ENCODE measurements at regions not wholly inside any gene's neighbourhood (a gene's known extent, or its start where the extent isn't known, plus 50 kb on each side); places are given as distances from the start of the nearest gene placed in this dataset.

GRCh38 chr1:178038372-178038771, 55.5 kb upstream of the RASAL2 start:
- Histone ChIP-seq H3K79me2 (ENCODE audit: insufficient read depth, low read length) (no peaks in the 10 kb centered on the region), H3K9me2 (ENCODE audit: insufficient read depth) (no peaks in the 10 kb centered on the region), H3K4me2 (ENCODE audit: low read length) (peak overlapping the region; percentile 86), H2AFZ (ENCODE audit: low read depth, low read length, poor library complexity, severe bottlenecking) (peak overlapping the region; percentile 72), H3K9me3 (ENCODE audit: control insufficient read depth in 1 of 2, insufficient read depth in 1 of 2, low read depth in 1 of 2, low read length in 2 of 2) (no peaks in the 10 kb centered on the region), H3K27me3 (ENCODE audit: insufficient read depth, low read length) (no peaks in the 10 kb centered on the region), H3K4me1 (ENCODE audit: control insufficient read depth in 1 of 2, insufficient read depth in 2 of 2, low read length in 2 of 2) (peaks cover 8 to 14% of the 10 kb centered on the region in 2 experiments; a peak in 3 of 4 replicates), H3K27ac (ENCODE audit: low read depth, low read length) (no peak overlapping the region), H3K9ac (ENCODE audit: low read length) (peak overlapping the region; percentile 61), H3K36me3 (ENCODE audit: control insufficient read depth in 1 of 2, insufficient read depth in 2 of 2, low read length in 2 of 2) (no peaks in the 10 kb centered on the region), H3K4me3 (replicated peaks in 1 of 2; ENCODE audit: low read depth in 1 of 2, low read length in 2 of 2) (peak overlapping the region; percentile 38 to 59), H4K20me1 (ENCODE audit: insufficient read depth) (no peaks in the 10 kb centered on the region)
- ATAC-seq (no peak), DNase-seq (ENCODE audit: low read depth, low spot score) (no peak)
- RAD21 ChIA-PET (ENCODE audit: low non-redundant PET in 1 of 2, low total read pairs in 2 of 2, uncharacterized antibody in 2 of 2, unreplicated experiment in 2 of 2), result no interaction called here
- POLR2A ChIA-PET, result interaction anchor here (0.9 kb wide), 1 partner anchor 203 kb away, joined by 4 read pairs; no protein-coding TSS in a partner anchor
- intact Hi-C loops (cut with micrococcal nuclease), result no loop called here
- CTCF ChIA-PET, result no interaction called here
- BruUV-seq (replicated peaks), result TSS peak; percentile 94
- TF ChIP-seq POLR2A (IDR thresholded peaks at IDR 0.05; ENCODE audit: borderline replicate concordance, extremely low read depth, insufficient read depth, insufficient read length) (no peak), CBX3 (IDR thresholded peaks at IDR 0.05; ENCODE audit: low read depth) (no peak), ZNF274 (IDR thresholded peaks at IDR 0.05; ENCODE audit: low read depth, low read length) (no peak), YY1 (IDR thresholded peaks at IDR 0.05; ENCODE audit: extremely low read depth, insufficient replicate concordance, low read depth, low read length) (no peak), POLR2AphosphoS5 (IDR thresholded peaks at IDR 0.05; ENCODE audit: low read depth, low read length) (no peak), ZFX (IDR thresholded peaks at IDR 0.05) (no peak), SRF (IDR thresholded peaks at IDR 0.05; ENCODE audit: low read depth) (no peak), EZH2 (IDR thresholded peaks at IDR 0.05) (no peak), SIN3A (IDR thresholded peaks at IDR 0.05; ENCODE audit: low read depth) (no peak), EGR1 (IDR thresholded peaks at IDR 0.05; ENCODE audit: low read depth) (no peak)
- TF ChIP-seq, protein P1, sequence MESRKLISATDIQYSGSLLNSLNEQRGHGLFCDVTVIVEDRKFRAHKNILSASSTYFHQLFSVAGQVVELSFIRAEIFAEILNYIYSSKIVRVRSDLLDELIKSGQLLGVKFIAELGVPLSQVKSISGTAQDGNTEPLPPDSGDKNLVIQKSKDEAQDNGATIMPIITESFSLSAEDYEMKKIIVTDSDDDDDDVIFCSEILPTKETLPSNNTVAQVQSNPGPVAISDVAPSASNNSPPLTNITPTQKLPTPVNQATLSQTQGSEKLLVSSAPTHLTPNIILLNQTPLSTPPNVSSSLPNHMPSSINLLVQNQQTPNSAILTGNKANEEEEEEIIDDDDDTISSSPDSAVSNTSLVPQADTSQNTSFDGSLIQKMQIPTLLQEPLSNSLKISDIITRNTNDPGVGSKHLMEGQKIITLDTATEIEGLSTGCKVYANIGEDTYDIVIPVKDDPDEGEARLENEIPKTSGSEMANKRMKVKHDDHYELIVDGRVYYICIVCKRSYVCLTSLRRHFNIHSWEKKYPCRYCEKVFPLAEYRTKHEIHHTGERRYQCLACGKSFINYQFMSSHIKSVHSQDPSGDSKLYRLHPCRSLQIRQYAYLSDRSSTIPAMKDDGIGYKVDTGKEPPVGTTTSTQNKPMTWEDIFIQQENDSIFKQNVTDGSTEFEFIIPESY (IDR thresholded peaks at IDR 0.05; ENCODE audit: extremely low read depth, insufficient replicate concordance, low read length), result no peak
- TF ChIP-seq, protein P2, sequence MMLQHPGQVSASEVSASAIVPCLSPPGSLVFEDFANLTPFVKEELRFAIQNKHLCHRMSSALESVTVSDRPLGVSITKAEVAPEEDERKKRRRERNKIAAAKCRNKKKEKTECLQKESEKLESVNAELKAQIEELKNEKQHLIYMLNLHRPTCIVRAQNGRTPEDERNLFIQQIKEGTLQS (IDR thresholded peaks at IDR 0.05), result no peak
- TF ChIP-seq, protein P3, sequence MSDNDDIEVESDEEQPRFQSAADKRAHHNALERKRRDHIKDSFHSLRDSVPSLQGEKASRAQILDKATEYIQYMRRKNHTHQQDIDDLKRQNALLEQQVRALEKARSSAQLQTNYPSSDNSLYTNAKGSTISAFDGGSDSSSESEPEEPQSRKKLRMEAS (IDR thresholded peaks at IDR 0.05), result no peak
- TF ChIP-seq, protein P4, sequence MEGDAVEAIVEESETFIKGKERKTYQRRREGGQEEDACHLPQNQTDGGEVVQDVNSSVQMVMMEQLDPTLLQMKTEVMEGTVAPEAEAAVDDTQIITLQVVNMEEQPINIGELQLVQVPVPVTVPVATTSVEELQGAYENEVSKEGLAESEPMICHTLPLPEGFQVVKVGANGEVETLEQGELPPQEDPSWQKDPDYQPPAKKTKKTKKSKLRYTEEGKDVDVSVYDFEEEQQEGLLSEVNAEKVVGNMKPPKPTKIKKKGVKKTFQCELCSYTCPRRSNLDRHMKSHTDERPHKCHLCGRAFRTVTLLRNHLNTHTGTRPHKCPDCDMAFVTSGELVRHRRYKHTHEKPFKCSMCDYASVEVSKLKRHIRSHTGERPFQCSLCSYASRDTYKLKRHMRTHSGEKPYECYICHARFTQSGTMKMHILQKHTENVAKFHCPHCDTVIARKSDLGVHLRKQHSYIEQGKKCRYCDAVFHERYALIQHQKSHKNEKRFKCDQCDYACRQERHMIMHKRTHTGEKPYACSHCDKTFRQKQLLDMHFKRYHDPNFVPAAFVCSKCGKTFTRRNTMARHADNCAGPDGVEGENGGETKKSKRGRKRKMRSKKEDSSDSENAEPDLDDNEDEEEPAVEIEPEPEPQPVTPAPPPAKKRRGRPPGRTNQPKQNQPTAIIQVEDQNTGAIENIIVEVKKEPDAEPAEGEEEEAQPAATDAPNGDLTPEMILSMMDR (IDR thresholded peaks at IDR 0.05 in 2 of 3, conservative IDR thresholded peaks at IDR 0.05 in 1 of 3; ENCODE audit: borderline replicate concordance in 1 of 3, insufficient read depth in 1 of 3, low read depth in 2 of 3, low read length in 2 of 3), result no peak
- TF ChIP-seq, protein P5, sequence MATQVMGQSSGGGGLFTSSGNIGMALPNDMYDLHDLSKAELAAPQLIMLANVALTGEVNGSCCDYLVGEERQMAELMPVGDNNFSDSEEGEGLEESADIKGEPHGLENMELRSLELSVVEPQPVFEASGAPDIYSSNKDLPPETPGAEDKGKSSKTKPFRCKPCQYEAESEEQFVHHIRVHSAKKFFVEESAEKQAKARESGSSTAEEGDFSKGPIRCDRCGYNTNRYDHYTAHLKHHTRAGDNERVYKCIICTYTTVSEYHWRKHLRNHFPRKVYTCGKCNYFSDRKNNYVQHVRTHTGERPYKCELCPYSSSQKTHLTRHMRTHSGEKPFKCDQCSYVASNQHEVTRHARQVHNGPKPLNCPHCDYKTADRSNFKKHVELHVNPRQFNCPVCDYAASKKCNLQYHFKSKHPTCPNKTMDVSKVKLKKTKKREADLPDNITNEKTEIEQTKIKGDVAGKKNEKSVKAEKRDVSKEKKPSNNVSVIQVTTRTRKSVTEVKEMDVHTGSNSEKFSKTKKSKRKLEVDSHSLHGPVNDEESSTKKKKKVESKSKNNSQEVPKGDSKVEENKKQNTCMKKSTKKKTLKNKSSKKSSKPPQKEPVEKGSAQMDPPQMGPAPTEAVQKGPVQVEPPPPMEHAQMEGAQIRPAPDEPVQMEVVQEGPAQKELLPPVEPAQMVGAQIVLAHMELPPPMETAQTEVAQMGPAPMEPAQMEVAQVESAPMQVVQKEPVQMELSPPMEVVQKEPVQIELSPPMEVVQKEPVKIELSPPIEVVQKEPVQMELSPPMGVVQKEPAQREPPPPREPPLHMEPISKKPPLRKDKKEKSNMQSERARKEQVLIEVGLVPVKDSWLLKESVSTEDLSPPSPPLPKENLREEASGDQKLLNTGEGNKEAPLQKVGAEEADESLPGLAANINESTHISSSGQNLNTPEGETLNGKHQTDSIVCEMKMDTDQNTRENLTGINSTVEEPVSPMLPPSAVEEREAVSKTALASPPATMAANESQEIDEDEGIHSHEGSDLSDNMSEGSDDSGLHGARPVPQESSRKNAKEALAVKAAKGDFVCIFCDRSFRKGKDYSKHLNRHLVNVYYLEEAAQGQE (IDR thresholded peaks at IDR 0.05; ENCODE audit: low read depth), result no peak
